HEK293 (cell line): ENCODE measurements at regions not wholly inside any gene's neighbourhood (a gene's known extent, or its start where the extent isn't known, plus 50 kb on each side); places are given as distances from the start of the nearest gene placed in this dataset.

Experiments used
- PRDM1 ChIP-seq: fragments of 450-650 bp; formaldehyde crosslinking; IDR thresholded peaks from 2 replicates; pipeline ENCODE4; 2016; ENCODE audit warnings: missing biosample characterization, missing genetic modification characterization
- SP7 ChIP-seq: fragments of 450-650 bp; formaldehyde crosslinking; IDR thresholded peaks from 2 replicates; pipeline ENCODE4 v1.5.1; 2016; ENCODE audit warnings: missing biosample characterization, missing genetic modification characterization
- ZXDB ChIP-seq: fragments of 450-650 bp; formaldehyde crosslinking; IDR thresholded peaks from 2 replicates; pipeline ENCODE4 v1.5.1; 2016; ENCODE audit warnings: missing biosample characterization, missing genetic modification characterization
- TF ChIP-seq, protein P1 (sequence below): fragments of 450-650 bp; formaldehyde crosslinking; IDR thresholded peaks from 2 replicates; pipeline ENCODE4 v1.5.1; 2016; ENCODE audit warnings: missing biosample characterization, missing genetic modification characterization
- TF ChIP-seq, protein P2 (sequence below): fragments of 450-650 bp; IDR thresholded peaks from 2 replicates; pipeline ENCODE4 v1.5.1; 2018; ENCODE audit warnings: missing biosample characterization, missing genetic modification characterization

DNA sequence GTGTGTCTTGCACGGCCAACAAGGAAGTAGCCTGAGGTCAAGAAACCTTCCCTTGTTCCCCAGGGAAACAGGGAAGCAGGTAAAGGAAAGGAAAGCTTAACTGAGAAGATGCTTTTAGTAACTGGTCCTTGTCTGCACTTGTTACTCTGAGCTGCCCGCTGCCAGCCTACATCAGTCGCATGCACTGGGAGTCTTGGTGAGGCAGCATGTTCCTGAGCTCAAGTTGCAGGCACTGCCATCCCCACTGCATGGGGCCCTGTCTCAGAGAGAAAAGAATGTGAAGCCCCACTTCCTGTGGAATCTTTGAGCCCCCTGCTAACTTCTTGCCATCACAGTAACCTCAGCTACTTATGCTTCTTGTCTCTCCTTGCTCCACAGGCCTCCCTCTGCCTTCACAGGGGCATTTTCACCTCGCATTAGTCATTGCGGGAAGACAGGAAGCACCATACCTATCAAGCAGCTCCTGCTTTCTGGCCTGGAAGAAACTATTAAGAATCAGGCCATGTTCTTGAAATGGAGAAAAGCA lies 344.1 kb upstream of the ADAMTSL1 start:
- TF ChIP-seq, protein P1, sequence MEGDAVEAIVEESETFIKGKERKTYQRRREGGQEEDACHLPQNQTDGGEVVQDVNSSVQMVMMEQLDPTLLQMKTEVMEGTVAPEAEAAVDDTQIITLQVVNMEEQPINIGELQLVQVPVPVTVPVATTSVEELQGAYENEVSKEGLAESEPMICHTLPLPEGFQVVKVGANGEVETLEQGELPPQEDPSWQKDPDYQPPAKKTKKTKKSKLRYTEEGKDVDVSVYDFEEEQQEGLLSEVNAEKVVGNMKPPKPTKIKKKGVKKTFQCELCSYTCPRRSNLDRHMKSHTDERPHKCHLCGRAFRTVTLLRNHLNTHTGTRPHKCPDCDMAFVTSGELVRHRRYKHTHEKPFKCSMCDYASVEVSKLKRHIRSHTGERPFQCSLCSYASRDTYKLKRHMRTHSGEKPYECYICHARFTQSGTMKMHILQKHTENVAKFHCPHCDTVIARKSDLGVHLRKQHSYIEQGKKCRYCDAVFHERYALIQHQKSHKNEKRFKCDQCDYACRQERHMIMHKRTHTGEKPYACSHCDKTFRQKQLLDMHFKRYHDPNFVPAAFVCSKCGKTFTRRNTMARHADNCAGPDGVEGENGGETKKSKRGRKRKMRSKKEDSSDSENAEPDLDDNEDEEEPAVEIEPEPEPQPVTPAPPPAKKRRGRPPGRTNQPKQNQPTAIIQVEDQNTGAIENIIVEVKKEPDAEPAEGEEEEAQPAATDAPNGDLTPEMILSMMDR, result no peak
- TF ChIP-seq, protein P2, sequence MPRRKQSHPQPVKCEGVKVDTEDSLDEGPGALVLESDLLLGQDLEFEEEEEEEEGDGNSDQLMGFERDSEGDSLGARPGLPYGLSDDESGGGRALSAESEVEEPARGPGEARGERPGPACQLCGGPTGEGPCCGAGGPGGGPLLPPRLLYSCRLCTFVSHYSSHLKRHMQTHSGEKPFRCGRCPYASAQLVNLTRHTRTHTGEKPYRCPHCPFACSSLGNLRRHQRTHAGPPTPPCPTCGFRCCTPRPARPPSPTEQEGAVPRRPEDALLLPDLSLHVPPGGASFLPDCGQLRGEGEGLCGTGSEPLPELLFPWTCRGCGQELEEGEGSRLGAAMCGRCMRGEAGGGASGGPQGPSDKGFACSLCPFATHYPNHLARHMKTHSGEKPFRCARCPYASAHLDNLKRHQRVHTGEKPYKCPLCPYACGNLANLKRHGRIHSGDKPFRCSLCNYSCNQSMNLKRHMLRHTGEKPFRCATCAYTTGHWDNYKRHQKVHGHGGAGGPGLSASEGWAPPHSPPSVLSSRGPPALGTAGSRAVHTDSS (tag by site-specific recombination), result no peak
- TF ChIP-seq ZXDB (tag by site-specific recombination), result no peak
- TF ChIP-seq PRDM1 (tag by site-specific recombination), result no peak
- TF ChIP-seq SP7 (tag by site-specific recombination), result no peak
